HG03066 (cell line): ENCODE measurements at regions not wholly inside any gene's neighbourhood (a gene's known extent, or its start where the extent isn't known, plus 50 kb on each side); places are given as distances from the start of the nearest gene placed in this dataset.

Source experiments
- ATAC-seq: cut with Tn5 transposase; IDR thresholded peaks from one replicate; pipeline ENCODE4 v1.9.1; 2021; ENCODE audit warnings: low read depth; ENCODE audit not compliant: unreplicated experiment

GRCh38 chr18:78692105-78692504, 287.5 kb upstream of the SALL3 start:
- ATAC-seq, result no peak

GRCh38 chr18:78693429-78693828, 286.2 kb upstream of the SALL3 start:
- ATAC-seq, result no peak

DNA sequence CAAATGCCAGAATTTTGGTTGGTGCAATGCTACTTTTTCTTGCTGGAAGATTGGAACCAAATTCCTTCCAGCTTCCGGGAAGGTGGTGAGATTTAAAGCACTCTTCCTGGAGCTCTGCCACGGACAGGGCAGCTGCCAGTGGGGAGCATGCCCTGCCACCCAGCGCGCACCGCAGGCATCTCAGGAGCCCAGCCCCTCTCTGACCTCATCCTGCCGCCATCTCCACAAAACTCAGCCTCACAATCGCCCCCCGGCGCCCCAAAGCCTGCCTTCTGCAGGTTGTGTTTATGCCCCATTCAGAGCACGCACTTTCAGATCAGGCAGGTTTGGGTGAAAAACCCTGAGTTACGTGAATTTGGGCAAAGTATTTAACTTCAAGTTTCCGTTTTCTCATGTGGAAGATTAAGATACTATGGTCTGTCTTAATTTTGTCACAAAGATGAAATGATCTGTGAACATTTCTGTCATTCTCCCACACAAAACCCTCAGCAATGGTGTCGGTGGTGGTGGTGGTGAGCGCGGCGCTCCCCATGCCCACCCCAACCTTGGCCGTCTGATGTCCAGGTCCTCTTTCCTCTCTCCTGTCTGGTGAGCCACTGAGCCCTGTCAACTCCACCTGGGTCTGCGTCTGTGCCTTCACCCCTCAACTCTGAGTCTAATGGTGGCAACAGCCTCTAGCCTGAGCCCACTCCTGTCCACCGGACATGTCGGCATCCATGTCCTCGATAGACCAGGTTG, 282.8 kb upstream of the SALL3 start:
- no peak for ATAC-seq

- no peak for ATAC-seq
Observed at GRCh38 chr18:78697446-78697845, 282.2 kb upstream of the SALL3 start.

DNA sequence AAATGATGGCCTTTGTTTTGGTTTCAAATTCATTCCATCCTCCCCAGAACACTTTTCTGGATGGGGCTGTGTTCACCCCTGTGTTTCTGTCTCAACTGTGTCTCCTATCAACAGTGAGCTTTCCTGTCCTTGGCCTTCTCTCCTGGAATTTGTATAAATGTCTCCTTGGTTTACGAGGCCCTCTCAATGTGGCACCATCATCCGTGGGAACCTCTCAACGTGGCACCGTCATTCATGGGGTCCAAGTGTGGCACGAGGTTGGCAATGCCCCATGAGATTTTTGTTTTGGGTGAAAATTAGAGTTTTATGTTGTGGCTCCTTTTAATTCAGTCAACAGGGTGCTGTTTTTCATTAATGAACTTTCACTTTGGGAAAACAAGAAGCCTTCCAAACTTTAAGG, 280.7 kb upstream of the SALL3 start:
- no peak for ATAC-seq

DNA sequence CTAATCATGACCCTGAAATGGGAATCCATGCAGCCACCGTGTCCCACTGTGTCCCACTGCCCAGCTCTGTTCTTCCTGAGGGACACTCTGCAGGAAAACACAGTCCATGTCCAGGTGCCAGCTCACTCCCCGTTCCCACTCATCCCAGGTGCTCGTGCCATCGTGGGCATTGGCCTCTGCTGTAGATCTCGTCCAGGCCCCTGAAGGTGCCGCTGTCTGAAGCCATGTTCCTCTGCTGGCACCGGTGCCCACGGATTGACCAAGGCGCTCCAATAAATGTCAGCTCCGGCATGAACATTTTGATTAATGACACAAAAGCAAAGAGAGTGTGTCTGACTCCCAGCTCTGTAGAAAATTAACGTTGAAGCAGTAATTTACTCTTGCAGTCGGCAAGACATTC, 280.1 kb upstream of the SALL3 start:
- no peak for ATAC-seq

DNA sequence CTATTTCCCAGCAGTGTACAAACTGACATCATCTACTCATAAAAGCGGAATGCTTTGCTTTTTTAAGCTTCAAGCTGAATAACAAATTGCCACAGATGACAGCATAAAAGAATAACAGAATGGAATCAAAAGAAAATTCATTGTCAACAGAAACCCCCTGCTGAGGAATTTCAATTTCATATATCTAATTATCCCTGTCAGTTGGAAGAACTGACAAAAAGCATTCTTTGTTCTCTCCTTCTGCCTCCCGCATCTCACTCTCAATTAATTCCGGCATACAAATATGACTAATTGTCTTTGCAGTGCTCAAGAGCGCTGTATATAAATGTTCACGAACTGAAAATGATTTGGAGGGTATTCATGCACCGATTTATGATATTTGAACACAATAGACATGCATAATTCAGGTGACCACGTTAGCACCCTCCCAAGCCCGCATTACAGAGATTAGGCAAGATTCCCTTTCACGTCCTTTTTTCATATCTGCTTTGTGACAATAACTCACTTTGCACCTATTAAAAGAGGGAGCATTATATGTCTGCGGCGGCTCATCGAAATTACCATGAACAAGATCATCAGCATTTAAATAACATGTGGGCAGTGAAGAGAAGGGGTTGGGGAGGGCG, 277.7 kb upstream of the SALL3 start:
- no peak for ATAC-seq

GRCh38 chr18:78703291-78703690, 276.3 kb upstream of the SALL3 start:
- ATAC-seq, result no peak

GRCh38 chr18:78704971-78705461, 274.6 kb upstream of the SALL3 start:
- no peak for ATAC-seq

DNA sequence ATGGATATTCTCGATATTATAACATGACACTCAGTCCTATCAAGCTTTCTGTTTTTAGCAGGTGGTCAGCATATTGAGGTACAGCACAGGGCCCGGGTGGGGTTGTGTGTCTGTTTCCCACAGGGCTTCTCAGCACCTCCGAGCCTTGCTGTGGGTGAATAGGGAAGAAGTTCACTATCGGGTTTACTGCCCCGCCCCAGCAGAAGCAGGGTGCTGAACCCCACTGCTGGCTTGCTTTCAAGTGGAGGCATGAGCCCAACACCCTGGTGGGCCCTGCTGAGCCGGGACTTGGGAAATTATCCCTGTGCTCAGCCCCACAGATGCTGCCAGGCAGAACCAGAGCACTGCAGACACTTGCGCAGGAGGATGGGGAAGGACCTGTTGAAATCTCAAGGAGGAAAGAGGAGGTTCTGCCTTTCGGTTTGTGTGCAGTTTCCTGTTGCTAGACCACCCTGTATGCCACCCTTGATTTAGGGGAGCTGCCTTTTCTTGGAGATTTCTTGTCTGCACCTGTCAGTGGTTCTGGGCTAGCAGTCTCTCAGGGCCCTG, 270.3 kb upstream of the SALL3 start:
- no peak for ATAC-seq

GRCh38 chr18:78711316-78711715, 268.3 kb upstream of the SALL3 start:
- no peak for ATAC-seq

DNA sequence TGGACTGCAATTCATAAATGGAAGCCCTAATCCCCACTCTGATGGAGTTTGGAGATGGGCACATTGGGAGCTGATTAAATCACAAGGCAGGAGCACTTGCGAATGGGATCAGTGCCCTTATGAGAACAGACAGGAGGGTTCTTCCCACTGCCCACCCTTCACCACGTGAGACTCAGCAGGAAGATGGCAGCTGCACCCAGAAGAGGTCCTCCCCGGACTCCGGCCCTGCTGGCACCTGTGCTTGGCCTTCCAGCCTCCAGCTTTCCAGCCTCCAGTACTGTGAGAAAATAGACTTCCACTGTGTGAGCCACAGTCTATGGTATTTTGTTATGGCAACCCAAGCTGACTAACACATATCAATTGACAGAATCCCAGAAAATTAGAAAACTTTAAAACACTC, 267.6 kb upstream of the SALL3 start:
- ATAC-seq, result no peak

DNA sequence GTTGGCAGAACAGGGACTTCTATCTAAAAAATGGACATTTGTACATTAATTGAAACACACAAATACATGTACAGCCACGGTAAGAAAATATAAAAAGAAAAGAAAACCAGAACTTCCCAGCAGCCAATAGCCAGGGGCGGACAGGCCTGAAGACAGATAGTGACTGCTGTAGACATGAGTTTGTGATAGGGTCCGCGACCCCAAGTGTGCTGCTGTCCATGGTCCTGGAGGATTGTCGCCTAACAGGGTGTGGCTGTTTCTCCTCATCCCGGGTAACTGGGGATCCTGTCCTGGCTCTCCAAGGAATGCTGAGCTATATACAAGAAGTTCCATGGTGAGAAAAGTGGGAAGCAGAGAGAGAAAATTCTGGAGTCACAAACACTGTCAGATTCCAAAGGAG, 266.5 kb upstream of the SALL3 start:
- ATAC-seq, result no peak

GRCh38 chr18:78713726-78714125, 265.9 kb upstream of the SALL3 start:
- no peak for ATAC-seq

GRCh38 chr18:78716022-78716421, 263.6 kb upstream of the SALL3 start:
- no peak for ATAC-seq

GRCh38 chr18:78716581-78716980, 263.0 kb upstream of the SALL3 start:
- no peak for ATAC-seq

GRCh38 chr18:78717051-78717765, 262.4 kb upstream of the SALL3 start:
- ATAC-seq, result no peak

GRCh38 chr18:78717766-78718150, 261.9 kb upstream of the SALL3 start:
- no peak for ATAC-seq

- no peak for ATAC-seq
Observed at GRCh38 chr18:78719821-78720220, 259.8 kb upstream of the SALL3 start.

DNA sequence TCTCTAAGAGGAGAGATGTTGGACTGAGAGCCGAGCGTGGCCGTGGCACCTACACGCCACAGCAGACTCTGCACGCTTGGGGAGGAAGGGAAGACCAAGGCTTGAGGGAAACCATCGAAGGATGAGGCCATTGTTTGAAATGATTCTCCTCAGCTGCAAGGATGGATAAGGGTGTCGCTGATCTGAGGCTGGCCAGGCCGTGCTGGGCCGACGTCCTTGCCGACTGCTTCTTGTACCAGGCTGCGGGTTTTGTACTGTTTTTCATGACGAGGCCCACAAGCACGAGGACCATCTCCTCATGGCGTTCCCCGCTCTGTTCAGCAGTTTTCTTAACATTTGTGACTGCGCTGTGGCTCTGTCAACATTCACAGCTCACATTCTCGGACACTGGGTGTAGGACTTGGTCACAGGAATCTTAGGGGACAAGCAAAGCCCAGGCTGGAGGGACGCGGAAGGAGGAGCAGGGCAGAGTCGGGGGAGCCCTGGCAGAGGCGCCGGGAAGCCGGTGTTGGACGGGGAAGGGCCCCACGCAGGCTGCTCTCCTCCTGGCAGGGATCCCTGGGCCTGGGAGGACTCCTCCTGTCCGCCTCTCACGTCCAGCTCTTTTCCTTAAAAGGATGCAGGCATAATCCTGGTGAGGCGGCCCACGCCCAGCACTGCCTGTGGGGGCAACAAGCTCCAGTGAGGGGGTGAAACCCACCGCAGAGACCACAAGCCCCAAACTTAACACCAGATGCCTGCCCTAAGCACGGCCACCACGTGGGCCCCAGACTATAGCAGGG, 259.0 kb upstream of the SALL3 start:
- ATAC-seq, result no peak
